ENCODE measurements at regions not wholly inside any gene's neighbourhood (a gene's known extent, or its start where the extent isn't known, plus 50 kb on each side); places are given as distances from the start of the nearest gene placed in this dataset.

DNA sequence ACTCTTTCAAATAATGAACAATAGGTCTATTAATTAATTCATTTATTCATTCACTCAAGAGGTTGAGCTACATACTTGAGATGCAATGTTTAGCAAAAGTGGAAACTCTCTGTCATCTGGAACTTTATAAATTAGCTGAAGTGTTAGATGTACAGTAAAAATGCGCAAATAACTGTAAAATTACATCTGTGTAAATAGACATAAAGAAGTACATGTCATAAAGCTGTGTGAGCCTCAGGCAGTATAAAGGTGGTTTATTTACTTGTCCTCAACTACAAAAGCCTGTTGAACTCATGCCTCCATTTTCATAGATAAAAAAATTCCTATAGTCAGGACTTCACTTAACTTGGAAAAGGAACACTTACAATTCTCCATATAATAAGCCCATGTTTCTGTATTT is 343.1 kb downstream of the CDH11 start:
- TF ChIP-seq, protein P1, sequence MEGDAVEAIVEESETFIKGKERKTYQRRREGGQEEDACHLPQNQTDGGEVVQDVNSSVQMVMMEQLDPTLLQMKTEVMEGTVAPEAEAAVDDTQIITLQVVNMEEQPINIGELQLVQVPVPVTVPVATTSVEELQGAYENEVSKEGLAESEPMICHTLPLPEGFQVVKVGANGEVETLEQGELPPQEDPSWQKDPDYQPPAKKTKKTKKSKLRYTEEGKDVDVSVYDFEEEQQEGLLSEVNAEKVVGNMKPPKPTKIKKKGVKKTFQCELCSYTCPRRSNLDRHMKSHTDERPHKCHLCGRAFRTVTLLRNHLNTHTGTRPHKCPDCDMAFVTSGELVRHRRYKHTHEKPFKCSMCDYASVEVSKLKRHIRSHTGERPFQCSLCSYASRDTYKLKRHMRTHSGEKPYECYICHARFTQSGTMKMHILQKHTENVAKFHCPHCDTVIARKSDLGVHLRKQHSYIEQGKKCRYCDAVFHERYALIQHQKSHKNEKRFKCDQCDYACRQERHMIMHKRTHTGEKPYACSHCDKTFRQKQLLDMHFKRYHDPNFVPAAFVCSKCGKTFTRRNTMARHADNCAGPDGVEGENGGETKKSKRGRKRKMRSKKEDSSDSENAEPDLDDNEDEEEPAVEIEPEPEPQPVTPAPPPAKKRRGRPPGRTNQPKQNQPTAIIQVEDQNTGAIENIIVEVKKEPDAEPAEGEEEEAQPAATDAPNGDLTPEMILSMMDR (IDR thresholded peaks at IDR 0.05), result no peak
- no peak for TF ChIP-seq POLR2A (IDR thresholded peaks at IDR 0.05)

Measured in thyroid gland (tissue), 4 donors.